Fibroblast of villous mesenchyme (primary cell): ENCODE measurements at regions not wholly inside any gene's neighbourhood (a gene's known extent, or its start where the extent isn't known, plus 50 kb on each side); places are given as distances from the start of the nearest gene placed in this dataset.

ENCODE experiments used
- DNase-seq: peaks from one replicate; pipeline ENCODE4 v3.0.0-alpha.2; 2010; ENCODE audit warnings: low read depth
- H3K4me3 ChIP-seq: 2 replicates; pipeline ENCODE4 v1.5.1; 2011; ENCODE audit warnings: low read depth, mild to moderate bottlenecking, low read length
- TF ChIP-seq, protein P1 (sequence below): IDR thresholded peaks from 2 replicates; pipeline ENCODE4 v1.5.1; 2012; ENCODE audit warnings: low read depth, mild to moderate bottlenecking, low read length; ENCODE audit not compliant: insufficient read depth

DNA sequence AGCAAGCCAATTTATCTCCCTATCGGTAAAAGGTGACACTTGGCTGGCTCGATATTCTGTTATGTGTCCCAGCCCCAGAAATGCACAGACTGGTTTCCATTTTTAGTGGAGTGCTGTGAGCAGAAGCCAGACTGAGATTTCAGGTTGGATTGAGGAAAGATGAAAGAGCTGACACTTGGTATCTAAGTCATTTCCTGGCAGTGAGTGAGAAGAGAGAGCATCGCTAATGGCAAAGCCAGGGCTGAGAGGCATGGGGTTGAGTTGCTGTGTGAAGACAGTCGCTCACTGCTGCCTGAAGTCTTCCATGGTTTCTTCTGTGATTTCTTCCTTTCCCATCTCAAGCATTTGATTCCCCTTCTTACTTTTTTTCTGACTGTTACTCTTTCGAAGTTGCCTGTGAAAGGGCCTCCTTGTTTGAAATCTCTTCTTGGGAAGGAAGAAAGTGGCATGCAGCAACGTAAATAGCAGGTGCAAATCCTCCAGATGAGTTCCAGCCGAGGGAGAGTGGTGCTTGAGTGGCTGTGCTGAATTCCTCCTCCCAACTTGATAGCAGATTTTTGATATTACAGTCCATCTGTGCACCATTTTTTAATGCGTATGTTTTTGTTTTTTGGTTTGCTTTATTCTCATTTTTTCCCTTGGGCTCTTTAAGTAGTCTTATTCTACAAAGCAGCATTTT, 109.2 kb upstream of the LIMCH1 start:
- H3K4me3 ChIP-seq, result no peak overlapping the region
- no peak for DNase-seq
- TF ChIP-seq, protein P1, sequence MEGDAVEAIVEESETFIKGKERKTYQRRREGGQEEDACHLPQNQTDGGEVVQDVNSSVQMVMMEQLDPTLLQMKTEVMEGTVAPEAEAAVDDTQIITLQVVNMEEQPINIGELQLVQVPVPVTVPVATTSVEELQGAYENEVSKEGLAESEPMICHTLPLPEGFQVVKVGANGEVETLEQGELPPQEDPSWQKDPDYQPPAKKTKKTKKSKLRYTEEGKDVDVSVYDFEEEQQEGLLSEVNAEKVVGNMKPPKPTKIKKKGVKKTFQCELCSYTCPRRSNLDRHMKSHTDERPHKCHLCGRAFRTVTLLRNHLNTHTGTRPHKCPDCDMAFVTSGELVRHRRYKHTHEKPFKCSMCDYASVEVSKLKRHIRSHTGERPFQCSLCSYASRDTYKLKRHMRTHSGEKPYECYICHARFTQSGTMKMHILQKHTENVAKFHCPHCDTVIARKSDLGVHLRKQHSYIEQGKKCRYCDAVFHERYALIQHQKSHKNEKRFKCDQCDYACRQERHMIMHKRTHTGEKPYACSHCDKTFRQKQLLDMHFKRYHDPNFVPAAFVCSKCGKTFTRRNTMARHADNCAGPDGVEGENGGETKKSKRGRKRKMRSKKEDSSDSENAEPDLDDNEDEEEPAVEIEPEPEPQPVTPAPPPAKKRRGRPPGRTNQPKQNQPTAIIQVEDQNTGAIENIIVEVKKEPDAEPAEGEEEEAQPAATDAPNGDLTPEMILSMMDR, result no peak

DNA sequence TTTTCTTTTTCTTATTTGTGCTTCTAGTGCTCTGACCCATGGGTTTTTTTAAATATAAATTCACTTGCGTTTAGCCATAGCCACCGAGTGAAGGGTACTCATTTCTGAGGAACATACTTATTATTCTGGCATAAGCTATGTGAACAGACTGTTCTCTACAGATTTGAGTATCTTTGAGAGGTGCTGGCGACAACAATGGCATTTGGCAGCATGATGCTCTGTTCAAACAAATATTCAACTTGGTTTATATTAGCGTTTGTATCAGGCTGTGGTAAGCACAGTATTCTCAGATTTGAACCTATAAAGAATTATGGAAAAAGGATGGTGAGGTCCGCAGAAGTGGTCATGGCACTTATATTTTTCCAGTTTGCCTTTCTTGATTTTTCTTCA, 108.7 kb upstream of the LIMCH1 start:
- DNase-seq, result no peak
- TF ChIP-seq, protein P1, result no peak
- no peak overlapping the region for H3K4me3 ChIP-seq

DNA sequence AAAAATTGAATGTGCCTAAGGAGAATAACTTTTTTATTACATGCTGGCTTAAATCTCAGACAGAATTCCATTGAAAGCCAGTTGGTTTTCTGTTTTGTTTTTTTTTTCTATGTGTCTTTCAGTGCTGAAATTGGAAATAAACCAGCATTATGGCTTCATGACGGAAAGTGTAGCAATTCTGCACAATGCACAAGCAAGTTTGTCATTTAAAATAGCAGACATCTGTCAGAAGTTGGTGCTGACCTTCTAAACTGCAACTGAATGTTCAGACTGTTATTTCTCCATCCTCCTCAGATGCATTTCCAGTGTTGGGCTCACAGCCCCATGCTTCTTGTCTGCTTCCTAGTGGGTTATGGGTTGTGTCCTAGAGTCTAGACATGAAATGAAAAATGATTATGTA, 107.2 kb upstream of the LIMCH1 start:
- no peak overlapping the region for H3K4me3 ChIP-seq
- no peak for DNase-seq
- TF ChIP-seq, protein P1, result no peak

DNA sequence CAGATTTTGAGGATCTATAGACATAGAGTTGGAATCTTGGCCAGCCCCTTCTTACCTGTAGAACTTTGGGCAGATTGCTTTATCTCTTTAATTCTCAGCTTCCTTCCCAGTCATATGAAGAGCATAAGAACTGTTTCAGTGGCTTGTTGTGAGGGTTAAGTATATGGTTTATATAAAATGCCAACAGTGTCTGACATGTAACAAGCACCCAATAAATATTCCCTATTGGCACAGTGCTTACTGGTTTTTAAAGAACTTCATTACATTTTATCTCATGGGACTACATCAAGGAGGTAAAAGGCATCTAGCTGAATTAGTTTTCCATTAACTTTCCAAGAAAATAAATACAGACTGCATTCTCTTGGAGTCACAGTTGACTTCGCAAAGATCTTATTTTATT, 106.7 kb upstream of the LIMCH1 start:
- TF ChIP-seq, protein P1, result no peak
- no peak for DNase-seq
- H3K4me3 ChIP-seq, result no peak overlapping the region

DNA sequence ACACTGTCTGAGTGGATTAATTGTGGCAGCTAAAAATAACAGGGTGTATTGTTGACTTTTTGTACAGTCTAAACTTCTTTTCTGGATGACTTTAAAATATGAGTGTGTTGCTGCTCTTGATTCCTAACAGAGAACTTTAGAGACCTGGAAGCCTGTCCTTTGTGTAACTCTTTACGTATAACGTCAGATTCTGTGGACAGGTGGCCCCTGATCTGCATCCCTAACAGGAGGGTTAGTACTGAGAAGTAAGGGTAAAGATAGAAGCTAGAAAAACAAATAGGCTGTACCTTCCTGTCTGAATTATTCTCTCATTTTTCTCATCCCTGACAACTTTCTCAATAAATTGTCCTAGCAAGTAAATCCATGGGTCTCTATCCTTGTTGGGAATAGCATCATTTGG, 105.7 kb upstream of the LIMCH1 start:
- DNase-seq, result no peak
- TF ChIP-seq, protein P1, result no peak
- H3K4me3 ChIP-seq, result no peak overlapping the region

DNA sequence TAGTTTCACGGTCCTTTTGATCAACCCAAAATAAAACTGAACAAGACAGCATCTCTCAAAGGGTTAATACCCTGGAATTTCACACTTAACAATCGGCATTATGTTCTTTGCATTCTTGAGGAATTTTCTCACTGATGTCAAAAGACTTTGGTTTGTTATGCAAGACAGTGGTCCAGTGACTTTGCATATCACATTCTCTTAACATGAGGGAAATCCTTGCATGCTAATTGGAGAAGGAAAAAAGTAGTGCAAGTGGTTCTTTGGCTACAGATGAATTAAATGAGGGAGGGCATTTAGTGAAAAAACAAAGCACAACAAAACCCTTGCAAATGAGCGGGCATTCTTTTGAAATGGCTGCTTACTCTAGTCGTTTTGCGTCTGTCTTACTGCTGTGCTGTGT, 105.1 kb upstream of the LIMCH1 start:
- DNase-seq, result peak; percentile 38
- TF ChIP-seq, protein P1, result no peak
- no peak overlapping the region for H3K4me3 ChIP-seq

DNA sequence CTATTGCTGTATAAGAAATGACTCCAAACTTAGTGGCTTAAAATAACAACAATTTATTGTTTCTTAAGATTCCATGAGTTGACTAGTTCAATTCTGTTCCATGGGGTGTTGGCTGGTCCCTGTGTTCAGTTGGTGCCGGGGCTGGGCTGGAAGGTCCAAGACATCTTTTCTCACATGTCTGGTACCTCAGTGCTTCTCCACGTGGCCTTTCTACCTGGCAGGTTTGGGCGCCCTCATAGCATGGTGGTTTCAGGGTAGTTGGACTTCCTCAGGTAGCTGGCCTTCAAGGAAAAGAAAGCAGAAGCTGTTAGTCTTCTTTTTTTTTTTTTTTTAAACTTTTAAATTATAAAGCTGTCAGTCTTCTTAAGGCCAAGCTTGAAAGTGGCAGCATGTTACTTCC, 104.6 kb upstream of the LIMCH1 start:
- no peak for DNase-seq
- no peak overlapping the region for H3K4me3 ChIP-seq
- TF ChIP-seq, protein P1, result no peak
